ENCODE measurements at regions not wholly inside any gene's neighbourhood (a gene's known extent, or its start where the extent isn't known, plus 50 kb on each side); places are given as distances from the start of the nearest gene placed in this dataset.

DNA sequence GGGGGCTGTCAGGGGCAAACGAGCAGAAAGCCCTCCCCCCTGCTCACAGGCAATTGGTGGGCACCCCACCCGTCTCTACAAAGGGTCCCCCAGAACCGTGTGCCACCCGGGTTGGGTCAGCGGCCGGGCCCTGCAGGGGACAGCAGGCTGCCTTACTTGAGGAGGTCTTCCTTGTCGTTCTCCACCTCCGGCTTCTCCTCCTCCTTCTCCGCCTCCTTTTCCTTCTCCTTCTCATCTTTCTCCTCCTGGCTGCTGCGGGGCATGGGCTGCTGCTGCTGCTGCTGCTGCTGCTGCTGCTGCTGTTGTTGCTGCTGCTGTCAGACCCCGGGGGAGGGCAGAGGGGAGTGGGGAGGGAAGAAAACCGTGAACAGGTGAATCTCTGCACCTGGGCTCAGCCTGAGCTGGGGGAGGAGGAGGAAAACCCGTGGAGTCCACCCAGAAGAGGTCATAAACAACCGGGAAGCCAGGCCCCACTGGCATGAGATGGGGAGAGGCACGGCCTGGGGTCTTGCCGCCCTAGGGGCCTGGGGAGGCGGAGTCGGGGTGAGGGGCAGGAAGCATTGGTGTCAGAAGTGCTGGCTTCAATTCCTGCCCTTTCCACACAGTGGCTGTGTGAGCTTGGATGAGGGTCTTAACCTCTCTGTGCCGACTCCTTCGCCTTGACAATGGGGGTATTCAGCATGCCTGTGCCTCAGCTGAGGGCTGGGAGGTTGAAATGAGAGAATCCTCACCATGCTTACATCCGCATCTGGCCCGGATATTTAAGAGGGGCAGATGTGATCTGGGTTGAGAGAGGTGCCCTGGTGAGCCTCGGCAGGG is 107.6 kb downstream of the RFLNA start:
- Histone ChIP-seq H3K9me3 (no peaks in the 10 kb centered on the region), H3K27ac (no peak overlapping the region), H3K4me3 (no peak overlapping the region), H3K27me3 (no peaks in the 10 kb centered on the region), H3K36me3 (peaks cover 0 to 4% (median 0%) of the 10 kb centered on the region in 4 donors), H3K4me1 (peaks cover 0 to 4% (median 0%) of the 10 kb centered on the region in 4 donors)
- no peak for DNase-seq
- no peak for ATAC-seq
- TF ChIP-seq, protein P1, sequence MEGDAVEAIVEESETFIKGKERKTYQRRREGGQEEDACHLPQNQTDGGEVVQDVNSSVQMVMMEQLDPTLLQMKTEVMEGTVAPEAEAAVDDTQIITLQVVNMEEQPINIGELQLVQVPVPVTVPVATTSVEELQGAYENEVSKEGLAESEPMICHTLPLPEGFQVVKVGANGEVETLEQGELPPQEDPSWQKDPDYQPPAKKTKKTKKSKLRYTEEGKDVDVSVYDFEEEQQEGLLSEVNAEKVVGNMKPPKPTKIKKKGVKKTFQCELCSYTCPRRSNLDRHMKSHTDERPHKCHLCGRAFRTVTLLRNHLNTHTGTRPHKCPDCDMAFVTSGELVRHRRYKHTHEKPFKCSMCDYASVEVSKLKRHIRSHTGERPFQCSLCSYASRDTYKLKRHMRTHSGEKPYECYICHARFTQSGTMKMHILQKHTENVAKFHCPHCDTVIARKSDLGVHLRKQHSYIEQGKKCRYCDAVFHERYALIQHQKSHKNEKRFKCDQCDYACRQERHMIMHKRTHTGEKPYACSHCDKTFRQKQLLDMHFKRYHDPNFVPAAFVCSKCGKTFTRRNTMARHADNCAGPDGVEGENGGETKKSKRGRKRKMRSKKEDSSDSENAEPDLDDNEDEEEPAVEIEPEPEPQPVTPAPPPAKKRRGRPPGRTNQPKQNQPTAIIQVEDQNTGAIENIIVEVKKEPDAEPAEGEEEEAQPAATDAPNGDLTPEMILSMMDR (IDR thresholded peaks at IDR 0.05) = no peak
- TF ChIP-seq POLR2A (IDR thresholded peaks at IDR 0.05) = no peak
- WGBS (ENCODE audit: insufficient coverage, low coverage, low lambda C conversion rate, missing lambda C conversion rate) = 76% methylated on average over 10 of the region's 23 CpGs
- intact Hi-C loops (cut with DNase I) = no loop called here

- ATAC-seq = no peak
- no peaks in the 10 kb centered on the region for H3K27me3 ChIP-seq
- DNase-seq = no peak
- H3K9me3 ChIP-seq = no peaks in the 10 kb centered on the region
- TF ChIP-seq, protein P1 (IDR thresholded peaks at IDR 0.05) = no peak
- TF ChIP-seq POLR2A (IDR thresholded peaks at IDR 0.05) = no peak
- intact Hi-C loops (cut with DNase I) = no loop called here
- WGBS (ENCODE audit: insufficient coverage, low coverage, low lambda C conversion rate, missing lambda C conversion rate) = 95% methylated on average over 5 of the region's 15 CpGs
- no peak overlapping the region for H3K4me3 ChIP-seq
- H3K27ac ChIP-seq = no peak overlapping the region
- peaks cover 0 to 5% (median 0%) of the 10 kb centered on the region in 4 donors for H3K36me3 ChIP-seq
- H3K4me1 ChIP-seq = peaks cover 0 to 4% (median 0%) of the 10 kb centered on the region in 4 donors
Observed at GRCh38 chr12:124401704-124402221, 106.9 kb downstream of the RFLNA start.

GRCh38 chr12:124400124-124400523 is 105.2 kb downstream of the RFLNA start:
- H3K4me1 ChIP-seq = peaks cover 0 to 4% (median 0%) of the 10 kb centered on the region in 4 donors
- no peak for DNase-seq
- TF ChIP-seq, protein P1 (IDR thresholded peaks at IDR 0.05) = no peak
- no peak for TF ChIP-seq POLR2A (IDR thresholded peaks at IDR 0.05)
- intact Hi-C loops (cut with DNase I) = no loop called here
- 96% methylated on average over 5 of the region's 10 CpGs for WGBS (ENCODE audit: insufficient coverage, low coverage, low lambda C conversion rate, missing lambda C conversion rate)
- no peaks in the 10 kb centered on the region for H3K9me3 ChIP-seq
- ATAC-seq = no peak
- peaks cover 0 to 5% (median 0%) of the 10 kb centered on the region in 4 donors for H3K36me3 ChIP-seq
- no peak overlapping the region for H3K4me3 ChIP-seq
- no peaks in the 10 kb centered on the region for H3K27me3 ChIP-seq
- H3K27ac ChIP-seq = no peak overlapping the region

GRCh38 chr12:124399622-124400021 is 104.7 kb downstream of the RFLNA start:
- H3K27ac ChIP-seq = no peak overlapping the region
- H3K4me3 ChIP-seq = no peak overlapping the region
- peaks cover 0 to 4% (median 0%) of the 10 kb centered on the region in 4 donors for H3K4me1 ChIP-seq
- H3K9me3 ChIP-seq = no peaks in the 10 kb centered on the region
- DNase-seq = no peak
- 29% methylated on average over 1 of the region's 11 CpGs for WGBS (ENCODE audit: insufficient coverage, low coverage, low lambda C conversion rate, missing lambda C conversion rate)
- peaks cover 0 to 5% (median 0%) of the 10 kb centered on the region in 4 donors for H3K36me3 ChIP-seq
- no peak for TF ChIP-seq POLR2A (IDR thresholded peaks at IDR 0.05)
- TF ChIP-seq, protein P1 (IDR thresholded peaks at IDR 0.05) = peak; percentile 51 to 66 (median 56)
- ATAC-seq = peak in 3 of 4 donors; percentile 24 to 55 (median 41)
- no peaks in the 10 kb centered on the region for H3K27me3 ChIP-seq
- intact Hi-C loops (cut with DNase I) = no loop called here

Data from right lobe of liver (tissue), 6 donors.